GM13976 (cell line): ENCODE measurements at regions not wholly inside any gene's neighbourhood (a gene's known extent, or its start where the extent isn't known, plus 50 kb on each side); places are given as distances from the start of the nearest gene placed in this dataset.
"Not testable (repeated sequence)": the region's sequence is repeated elsewhere in the genome, so short reads cannot be mapped to it uniquely, and the experiment has no call there.

Experiments
- DNase-seq: peaks from one replicate; pipeline ENCODE4 v3.0.0; 2012; ENCODE audit warnings: low spot score
- CTCF ChIP-seq: IDR thresholded peaks from 2 replicates; pipeline ENCODE4 v1.5.1; 2012; ENCODE audit warnings: borderline replicate concordance, mild to moderate bottlenecking; ENCODE audit not compliant: insufficient read depth; ENCODE audit errors: extremely low read depth, missing control alignments, control extremely low read depth
- in situ Hi-C: fragments of 300-500 bp; cut with MboI; formaldehyde crosslinking; loops from one replicate; pipeline ENCODE4 v1.12.0; 2022; ENCODE audit warnings: low sequenced_read_pairs, mixed read lengths, inconsistent platforms; ENCODE audit not compliant: unreplicated experiment

- no peak for DNase-seq
- TF ChIP-seq CTCF: no peak
Observed at GRCh38 chr21:35563885-35564451, 496.4 kb downstream of the SETD4 start.

GRCh38 chr21:35562876-35563275, 497.4 kb downstream of the SETD4 start:
- no peak for DNase-seq
- in situ Hi-C loops: no loop called here
- no peak for TF ChIP-seq CTCF

More at GRCh38 chr21:35563885-35564451, 496.4 kb downstream of the SETD4 start:
- in situ Hi-C loops: no loop called here

DNA sequence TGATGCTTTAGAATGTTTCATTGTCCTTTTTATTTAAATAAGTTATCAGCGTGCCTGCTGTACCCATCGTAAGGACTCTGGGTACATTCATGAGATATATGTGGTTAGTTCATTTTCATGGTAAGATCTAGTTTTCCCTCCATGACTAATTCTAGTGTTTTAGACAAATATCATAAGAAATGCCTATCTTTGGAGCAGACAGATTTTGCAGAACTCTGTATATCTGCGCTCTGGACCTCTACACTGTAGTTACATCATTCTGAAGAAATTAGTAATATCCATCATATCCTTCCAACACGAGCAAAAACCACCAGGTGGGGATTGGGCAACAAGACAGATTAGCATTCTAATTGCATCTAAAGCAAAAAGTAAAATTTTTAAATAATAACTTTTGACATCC, 499.2 kb downstream of the SETD4 start:
- TF ChIP-seq CTCF: no peak
- in situ Hi-C loops: no loop called here
- no peak for DNase-seq

DNA sequence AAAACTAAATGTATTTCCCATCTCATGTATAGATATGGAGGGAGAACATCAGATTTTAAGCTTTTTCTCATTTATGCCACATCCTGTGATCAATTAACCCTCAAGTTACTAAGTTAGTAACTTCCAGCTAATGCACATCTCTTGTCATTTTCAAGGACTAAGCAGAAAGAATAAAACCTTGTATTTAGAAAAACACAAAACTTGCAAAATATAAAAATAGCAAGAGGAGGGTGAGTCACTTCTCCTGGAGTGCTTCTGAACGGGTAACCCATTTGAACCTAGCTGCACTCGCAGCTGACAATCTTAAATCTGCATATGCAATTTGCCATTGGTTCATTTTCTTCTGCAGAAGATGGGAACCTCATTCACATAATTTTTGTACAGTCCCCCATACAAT, 500.5 kb downstream of the SETD4 start:
- TF ChIP-seq CTCF: no peak
- in situ Hi-C loops: no loop called here
- DNase-seq: no peak

DNA sequence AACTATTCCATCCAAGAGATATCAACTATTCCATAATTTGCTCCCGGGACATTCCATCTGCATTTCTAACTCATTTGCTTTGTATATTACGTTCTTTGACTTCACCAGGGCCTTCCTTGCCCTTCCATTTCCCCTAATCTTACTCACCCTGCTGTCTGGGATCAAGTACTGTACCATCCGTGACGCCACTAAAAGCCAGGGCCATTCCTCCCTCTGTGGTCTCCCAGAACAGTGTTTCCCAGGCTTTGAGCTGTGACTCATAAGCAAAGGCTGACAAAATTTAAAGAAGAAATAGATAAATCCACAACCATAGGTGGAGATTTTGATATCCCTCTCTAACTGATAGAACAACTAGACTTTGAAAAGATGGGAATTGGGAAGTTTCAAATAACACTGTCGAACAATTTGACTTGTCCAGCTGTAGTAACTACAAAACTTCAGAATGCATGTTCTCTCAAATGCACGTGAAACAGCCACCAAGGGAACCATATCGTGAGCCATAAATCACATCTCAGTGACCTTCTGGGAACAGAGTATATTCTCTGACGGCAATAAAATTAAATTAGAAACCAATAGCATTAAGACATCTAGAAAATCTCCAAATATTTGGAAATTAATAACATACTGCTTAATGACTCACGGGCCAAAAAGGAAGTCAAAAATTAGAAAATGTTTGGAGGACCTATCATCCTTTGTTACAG, 501.0 kb downstream of the SETD4 start:
- DNase-seq: no peak
- no peak for TF ChIP-seq CTCF
- in situ Hi-C loops: no loop called here

DNA sequence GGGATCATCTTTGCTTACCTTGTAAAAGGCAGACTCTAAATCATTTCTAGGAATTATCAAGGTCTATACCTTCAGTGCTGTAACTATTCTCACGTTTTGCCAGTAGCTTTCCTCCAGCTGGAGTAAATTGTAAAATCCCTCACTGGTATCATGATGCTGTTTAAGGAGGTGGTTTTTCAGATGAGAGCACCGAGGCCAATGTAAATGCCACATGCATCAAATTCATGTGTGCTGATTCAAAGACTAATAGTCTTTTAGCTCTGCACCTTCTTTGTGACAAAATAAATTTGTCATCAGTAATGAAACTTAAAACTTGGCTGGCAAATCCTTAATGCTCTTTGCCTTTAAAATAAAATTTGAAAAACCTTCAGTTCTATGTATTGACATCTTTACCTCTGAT, 503.8 kb downstream of the SETD4 start:
- DNase-seq: no peak
- TF ChIP-seq CTCF: no peak
- in situ Hi-C loops: no loop called here

- in situ Hi-C loops, DNase-seq: not testable (repeated sequence)
Observed at GRCh38 chr21:35552483-35552882, 503.4 kb upstream of the RUNX1 start.
